HCT116 (cell line): ENCODE measurements at regions not wholly inside any gene's neighbourhood (a gene's known extent, or its start where the extent isn't known, plus 50 kb on each side); places are given as distances from the start of the nearest gene placed in this dataset.

Experiments
- ATAC-seq: fragments of 200-7000 bp; cut with Tn5 transposase; 2 replicates; pipeline ENCODE4 v1.9.1; 2020; ENCODE audit warnings: mild to moderate bottlenecking, moderate library complexity
- BruUV-seq: library from RNA; stranded (reverse); fragments of 400-500 nt; replicated peaks from 2 replicates; lab custom pipeline; 2021; lab: Mats Ljungman, UMichigan
- CTCF ChIA-PET: fragments of 300-600 bp; sonication (Branson Sonifier 250); formaldehyde crosslinking; loops from one replicate; lab custom pipeline; 2021; ENCODE audit warnings: antibody characterized with exemption; lab: Charles Lee
- POLR2A ChIA-PET: fragments of 300-600, 350-600 bp; sonication (Branson Sonifier 250); formaldehyde crosslinking; loops from one replicate; lab custom pipeline; 2021; ENCODE audit warnings: antibody characterized with exemption; lab: Charles Lee
- RAD21 ChIA-PET, 2 experiments: fragments of 300-600 bp; sonication (Branson Sonifier 250); formaldehyde crosslinking; loops; one replicate each; lab custom pipeline; 2023; ENCODE audit warnings: low total read pairs in 2 of 2; ENCODE audit not compliant: uncharacterized antibody in 2 of 2, unreplicated experiment in 2 of 2, low non-redundant PET in 1 of 2; lab: Charles Lee
- DNase-seq: peaks from one replicate; pipeline ENCODE4 v3.0.0-alpha.2; 2010; ENCODE audit warnings: low read depth, low spot score
- H2AFZ ChIP-seq: fragments of 200-600 bp; shearing (Covaris generic), sonication (generic); 2 replicates; pipeline ENCODE4 v1.6.1; 2017; ENCODE audit warnings: low read depth, mixed run types, mixed read lengths, antibody characterized with exemption, low read length; ENCODE audit not compliant: poor library complexity, severe bottlenecking
- H3K27ac ChIP-seq: 2 replicates; pipeline ENCODE4 v1.5.1; 2012; ENCODE audit warnings: low read depth, low read length
- H3K27me3 ChIP-seq: fragments of 200-600 bp; sonication (generic); 2 replicates; pipeline ENCODE4 v1.6.1; 2016; ENCODE audit warnings: mixed run types, low read length, mixed read lengths; ENCODE audit not compliant: insufficient read depth
- H3K36me3 ChIP-seq, 2 experiments: fragments of 200-500 bp in 1 of 2; fragments of 200-600 bp in 1 of 2; sonication (Bioruptor generic) in 1 of 2; sonication (generic) in 1 of 2; 2 replicates each; pipeline versions ENCODE4 v1.5.1 to v1.6.1; 2014 to 2016; ENCODE audit warnings: low read length in 2 of 2, inconsistent platforms in 1 of 2, mixed read lengths in 1 of 2, mixed run types in 1 of 2; ENCODE audit not compliant: insufficient read depth in 2 of 2, control insufficient read depth in 1 of 2
- H3K4me1 ChIP-seq, 2 experiments: fragments of 200-600 bp in 1 of 2; sonication (generic) in 1 of 2; 2 replicates each; pipeline versions ENCODE4 v1.5.1 to v1.6.1; 2012 to 2017; ENCODE audit warnings: low read length in 2 of 2, inconsistent platforms in 1 of 2, mild to moderate bottlenecking in 1 of 2, mixed read lengths in 1 of 2, mixed run types in 1 of 2, moderate library complexity in 1 of 2; ENCODE audit not compliant: insufficient read depth in 2 of 2, control insufficient read depth in 1 of 2
- H3K4me2 ChIP-seq: fragments of 200-600 bp; sonication (generic); 2 replicates; pipeline ENCODE4 v1.6.1; 2017; ENCODE audit warnings: mixed run types, low read length, mixed read lengths
- H3K4me3 ChIP-seq, 2 experiments: fragments of 200-600 bp in 1 of 2; sonication (generic) in 1 of 2; replicated peaks in 1 of 2; 2 replicates each; pipeline ENCODE4 v1.5.1; 2011 to 2016; ENCODE audit warnings: low read length in 2 of 2, control low read depth in 1 of 2, low read depth in 1 of 2, mild to moderate bottlenecking in 1 of 2, mixed read lengths in 1 of 2, mixed run types in 1 of 2
- H3K79me2 ChIP-seq: fragments of 200-600 bp; sonication (generic); 2 replicates; pipeline ENCODE4 v1.6.1; 2017; ENCODE audit warnings: mild to moderate bottlenecking, mixed run types, low read length, moderate library complexity, mixed read lengths; ENCODE audit not compliant: insufficient read depth
- H3K9ac ChIP-seq: fragments of 200-600 bp; sonication (generic); 2 replicates; pipeline ENCODE4 v1.6.1; 2016; ENCODE audit warnings: low read length, mixed read lengths
- H3K9me2 ChIP-seq: fragments of 200-600 bp; sonication (generic), shearing (Covaris generic); 2 replicates; pipeline ENCODE4 v1.6.1; 2017; ENCODE audit warnings: mixed run types, mild to moderate bottlenecking, moderate library complexity; ENCODE audit not compliant: insufficient read depth
- H3K9me3 ChIP-seq, 2 experiments: fragments of 200-500 bp in 1 of 2; fragments of 200-600 bp in 1 of 2; sonication (Bioruptor generic) in 1 of 2; sonication (generic) in 1 of 2; 2 replicates each; pipeline ENCODE4 v1.6.1; 2014 to 2017; ENCODE audit warnings: low read length in 2 of 2, mixed read lengths in 2 of 2, inconsistent platforms in 1 of 2, low read depth in 1 of 2, mild to moderate bottlenecking in 1 of 2, mixed run types in 1 of 2, moderate library complexity in 1 of 2; ENCODE audit not compliant: control insufficient read depth in 1 of 2, insufficient read depth in 1 of 2
- H4K20me1 ChIP-seq: fragments of 200-600 bp; sonication (generic), shearing (Covaris generic); 2 replicates; pipeline ENCODE4 v1.6.1; 2017; ENCODE audit warnings: mixed run types, mild to moderate bottlenecking, moderate library complexity; ENCODE audit not compliant: insufficient read depth
- CTCF ChIP-seq, 3 experiments: fragments of 200-600 bp in 1 of 3; sonication (generic) in 1 of 3; IDR thresholded peaks in 2 of 3; conservative IDR thresholded peaks in 1 of 3; 2 replicates each; pipeline ENCODE4 v1.5.1; 2012 to 2017; ENCODE audit warnings: low read depth in 2 of 3, low read length in 2 of 3, antibody characterized with exemption in 1 of 3, borderline replicate concordance in 1 of 3, control low read depth in 1 of 3, mild to moderate bottlenecking in 1 of 3, mixed read lengths in 1 of 3, mixed run types in 1 of 3, moderate library complexity in 1 of 3; ENCODE audit not compliant: insufficient read depth in 1 of 3
- EGR1 ChIP-seq: IDR thresholded peaks from 2 replicates; pipeline ENCODE4 v1.6.1; 2012; ENCODE audit warnings: low read depth
- ELF1 ChIP-seq: IDR thresholded peaks from 2 replicates; pipeline ENCODE4 v1.6.1; 2012; ENCODE audit warnings: low read depth, borderline replicate concordance
- EZH2phosphoT487 ChIP-seq: fragments of 200-600 bp; IDR thresholded peaks from 2 replicates; pipeline ENCODE4 v1.6.1; 2018; ENCODE audit warnings: antibody characterized with exemption, borderline replicate concordance
- FOSL1 ChIP-seq: IDR thresholded peaks from 2 replicates; pipeline ENCODE4 v1.6.1; 2012; ENCODE audit warnings: low read depth
- JUND ChIP-seq: IDR thresholded peaks from 2 replicates; pipeline ENCODE4 v1.6.1; 2012
- MAX ChIP-seq: IDR thresholded peaks from 2 replicates; pipeline ENCODE4 v1.6.1; 2012
- POLR2A ChIP-seq: IDR thresholded peaks from 2 replicates; pipeline ENCODE4 v1.7.0; 2011; ENCODE audit warnings: borderline replicate concordance; ENCODE audit not compliant: insufficient read depth, insufficient read length; ENCODE audit errors: extremely low read depth
- REST ChIP-seq: IDR thresholded peaks from 2 replicates; pipeline ENCODE4 v1.6.1; 2012; ENCODE audit warnings: low read depth
- SP1 ChIP-seq: IDR thresholded peaks from 2 replicates; pipeline ENCODE4 v1.6.1; 2012; ENCODE audit warnings: low read depth
- TCF7L2 ChIP-seq: IDR thresholded peaks from 2 replicates; pipeline ENCODE4 v1.7.0; 2011; ENCODE audit warnings: borderline replicate concordance, inconsistent platforms; ENCODE audit not compliant: insufficient read depth, insufficient read length; ENCODE audit errors: extremely low read depth
- YY1 ChIP-seq: IDR thresholded peaks from 2 replicates; pipeline ENCODE4 v1.6.1; 2011; ENCODE audit warnings: low read length, low read depth, moderate library complexity, mild to moderate bottlenecking; ENCODE audit not compliant: insufficient replicate concordance; ENCODE audit errors: extremely low read depth
- intact Hi-C: fragments of 100-400 bp; cut with micrococcal nuclease; formaldehyde crosslinking; loops from 2 replicates; pipeline ENCODE4 v1.10.0; 2022

GRCh38 chr20:61163031-61163430 lies 89.0 kb upstream of the CDH4 start:
- TF ChIP-seq FOSL1: no peak
- TF ChIP-seq JUND: no peak
- no peak for TF ChIP-seq ELF1
- no peak for TF ChIP-seq POLR2A
- no peak for TF ChIP-seq EZH2phosphoT487
- TF ChIP-seq SP1: no peak
- TF ChIP-seq MAX: no peak
- TF ChIP-seq EGR1: no peak
- TF ChIP-seq, all 23 proteins: peak for 0
- no peaks in the 10 kb centered on the region for H3K9me2 ChIP-seq
- ChIA-PET CTCF (no interaction called here), RAD21 (no interaction called here), POLR2A (no interaction called here)
- H2AFZ ChIP-seq: no peak overlapping the region
- intact Hi-C loops: no loop called here
- H3K27me3 ChIP-seq: no peaks in the 10 kb centered on the region
- H3K4me1 ChIP-seq: no peaks in the 10 kb centered on the region
- ATAC-seq: no peak
- peaks cover 0 to 19% of the 10 kb centered on the region in 2 experiments; a peak in 2 of 4 replicates for H3K9me3 ChIP-seq
- no TSS peak for BruUV-seq
- no peak overlapping the region for H3K27ac ChIP-seq
- no peak overlapping the region for H3K4me3 ChIP-seq
- H3K4me2 ChIP-seq: no peak overlapping the region
- H4K20me1 ChIP-seq: no peaks in the 10 kb centered on the region
- no peak overlapping the region for H3K9ac ChIP-seq
- H3K36me3 ChIP-seq: no peaks in the 10 kb centered on the region
- DNase-seq: no peak
- H3K79me2 ChIP-seq: no peaks in the 10 kb centered on the region

GRCh38 chr20:61166324-61166723 lies 85.7 kb upstream of the CDH4 start:
- ChIA-PET POLR2A (no interaction called here), CTCF (no interaction called here), RAD21 (no interaction called here)
- TF ChIP-seq TCF7L2 (no peak), CTCF (IDR thresholded peaks at IDR 0.05 in 2 of 3, conservative IDR thresholded peaks at IDR 0.05 in 1 of 3; ENCODE audit: borderline replicate concordance in 1 of 3, insufficient read depth in 1 of 3, low read depth in 2 of 3, low read length in 2 of 3) (no peak), REST (no peak), EGR1 (no peak), YY1 (no peak)
- intact Hi-C loops: no loop called here
- H3K4me1 ChIP-seq: no peaks in the 10 kb centered on the region
- no peak overlapping the region for H3K4me2 ChIP-seq
- H2AFZ ChIP-seq: no peak overlapping the region
- no peaks in the 10 kb centered on the region for H3K79me2 ChIP-seq
- H3K27me3 ChIP-seq: no peaks in the 10 kb centered on the region
- H4K20me1 ChIP-seq: no peaks in the 10 kb centered on the region
- BruUV-seq: no TSS peak
- no peaks in the 10 kb centered on the region for H3K36me3 ChIP-seq
- no peaks in the 10 kb centered on the region for H3K9me2 ChIP-seq
- H3K9ac ChIP-seq: no peak overlapping the region
- H3K27ac ChIP-seq: no peak overlapping the region
- H3K4me3 ChIP-seq: no peak overlapping the region
- ATAC-seq (no peak), DNase-seq (no peak)
- peaks cover 0 to 22% of the 10 kb centered on the region in 2 experiments; a peak in 2 of 4 replicates for H3K9me3 ChIP-seq
